ENCODE measurements at regions not wholly inside any gene's neighbourhood (a gene's known extent, or its start where the extent isn't known, plus 50 kb on each side); places are given as distances from the start of the nearest gene placed in this dataset.
A peak's percentile ranks its signal among the peaks of the same experiment; 100 is the strongest.

GRCh38 chr5:168121138-168121494, 170.3 kb upstream of the WWC1 start:
- no peak overlapping the region for H3K27ac Mint-ChIP-seq
- no peak overlapping the region for H3K4me2 ChIP-seq (replicated peaks; ENCODE audit: extremely low read depth, low read length, poor library complexity, severe bottlenecking)
- no peak for TF ChIP-seq CTCF (IDR thresholded peaks at IDR 0.05)
- intact Hi-C loops (cut with micrococcal nuclease), result no loop called here
- no peaks in the 10 kb centered on the region for H3K9me3 ChIP-seq (replicated peaks in 1 of 2; ENCODE audit: control insufficient read depth in 1 of 2, insufficient read depth in 1 of 2, low read length in 2 of 2)
- peaks cover 35% of the 10 kb centered on the region for H3K4me1 Mint-ChIP-seq
- no peak for DNase-seq
- no peak overlapping the region for H3K4me3 Mint-ChIP-seq
- no peaks in the 10 kb centered on the region for H3K79me2 ChIP-seq (ENCODE audit: insufficient read depth, low read length)
- WGBS (ENCODE audit: insufficient coverage), result 100% methylated on average over 1 of the region's 4 CpGs
- H3K36me3 ChIP-seq (replicated peaks in 1 of 2; ENCODE audit: control insufficient read depth in 1 of 2, insufficient read depth in 2 of 2, low read length in 2 of 2), result no peaks in the 10 kb centered on the region
- H3K27me3 ChIP-seq (ENCODE audit: control insufficient read depth in 2 of 2, insufficient read depth in 2 of 2, low read length in 2 of 2), result no peaks in the 10 kb centered on the region
- H3K9me3 Mint-ChIP-seq, result peaks cover 0 to 2% (median 0%) of the 10 kb centered on the region in 7 donors
- H3K27me3 Mint-ChIP-seq (ENCODE audit: low read depth in 3 of 3), result no peaks in the 10 kb centered on the region
- no peaks in the 10 kb centered on the region for H4K20me1 ChIP-seq (ENCODE audit: insufficient read depth, low read length)
- no peaks in the 10 kb centered on the region for H3K36me3 Mint-ChIP-seq
- no peak overlapping the region for H3K4me3 ChIP-seq (replicated peaks in 1 of 3; ENCODE audit: low read depth in 2 of 3, low read length in 3 of 3)
- no peak overlapping the region for H3K27ac ChIP-seq (ENCODE audit: low read depth in 1 of 2, low read length in 2 of 2)
- no peak overlapping the region for H3K9ac ChIP-seq (ENCODE audit: insufficient read depth, low read length, poor library complexity, severe bottlenecking)
- H2AFZ ChIP-seq (ENCODE audit: insufficient read depth, low read depth, low read length, poor library complexity, severe bottlenecking), result no peak overlapping the region
- peaks cover 30 to 31% of the 10 kb centered on the region in 2 donors for H3K4me1 ChIP-seq (ENCODE audit: control insufficient read depth in 1 of 2, insufficient read depth in 2 of 2, low read length in 2 of 2)

GRCh38 chr5:168123631-168124528, 167.6 kb upstream of the WWC1 start:
- Histone ChIP-seq H2AFZ (ENCODE audit: insufficient read depth, low read depth, low read length, poor library complexity, severe bottlenecking) (no peak overlapping the region), H3K9me3 (replicated peaks in 1 of 2; ENCODE audit: control insufficient read depth in 1 of 2, insufficient read depth in 1 of 2, low read length in 2 of 2) (no peaks in the 10 kb centered on the region), H3K27ac (ENCODE audit: low read depth in 1 of 2, low read length in 2 of 2) (no peak overlapping the region), H3K36me3 (replicated peaks in 1 of 2; ENCODE audit: control insufficient read depth in 1 of 2, insufficient read depth in 2 of 2, low read length in 2 of 2) (no peaks in the 10 kb centered on the region), H3K27me3 (ENCODE audit: control insufficient read depth in 2 of 2, insufficient read depth in 2 of 2, low read length in 2 of 2) (no peaks in the 10 kb centered on the region), H3K79me2 (ENCODE audit: insufficient read depth, low read length) (no peaks in the 10 kb centered on the region), H3K9ac (ENCODE audit: insufficient read depth, low read length, poor library complexity, severe bottlenecking) (no peak overlapping the region), H3K4me2 (replicated peaks; ENCODE audit: extremely low read depth, low read length, poor library complexity, severe bottlenecking) (peak overlapping the region; percentile 6), H3K4me3 (replicated peaks in 1 of 3; ENCODE audit: low read depth in 2 of 3, low read length in 3 of 3) (no peak overlapping the region), H4K20me1 (ENCODE audit: insufficient read depth, low read length) (no peaks in the 10 kb centered on the region), H3K4me1 (ENCODE audit: control insufficient read depth in 1 of 2, insufficient read depth in 2 of 2, low read length in 2 of 2) (peaks cover 18 to 20% of the 10 kb centered on the region in 2 donors)
- DNase-seq, result peak; percentile 12 to 23 (median 19)
- intact Hi-C loops (cut with micrococcal nuclease), result no loop called here
- H3K36me3 Mint-ChIP-seq, result no peaks in the 10 kb centered on the region
- no CpG with 5 or more reads among the region's 8 CpGs for WGBS (ENCODE audit: insufficient coverage)
- peaks cover 0 to 6% (median 3%) of the 10 kb centered on the region in 3 donors for H3K27me3 Mint-ChIP-seq (ENCODE audit: low read depth in 3 of 3)
- H3K4me3 Mint-ChIP-seq, result peak overlapping the region in 1 of 2 donors; percentile 49
- no peak for TF ChIP-seq CTCF (IDR thresholded peaks at IDR 0.05)
- H3K9me3 Mint-ChIP-seq, result peaks cover 0 to 5% (median 0%) of the 10 kb centered on the region in 7 donors
- H3K27ac Mint-ChIP-seq, result peak overlapping the region in 2 of 7 donors; percentile 10 to 38
- H3K4me1 Mint-ChIP-seq, result peaks cover 21% of the 10 kb centered on the region

Measured in CD14-positive monocyte (primary cell).